ENCODE measurements at regions not wholly inside any gene's neighbourhood (a gene's known extent, or its start where the extent isn't known, plus 50 kb on each side); places are given as distances from the start of the nearest gene placed in this dataset.

DNA sequence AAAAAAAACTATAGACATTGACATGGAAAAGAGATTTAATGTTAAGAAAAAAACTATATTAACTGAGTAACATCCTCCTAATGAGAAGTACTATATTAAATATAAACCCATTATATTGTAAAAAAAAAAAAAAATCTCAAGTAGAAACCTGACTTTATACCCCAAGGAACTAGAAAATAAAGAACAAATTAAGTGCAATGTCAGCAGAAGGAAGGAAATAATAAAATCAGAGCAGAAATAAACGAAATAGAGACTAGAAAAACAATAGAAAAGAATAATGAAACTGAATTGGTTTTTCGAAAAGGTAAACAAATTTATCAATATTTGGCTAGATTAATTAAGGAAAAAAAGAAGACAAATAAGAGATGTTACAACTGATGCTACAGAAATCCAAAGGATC, 329.1 kb upstream of the ZNF608 start:
- TF ChIP-seq, protein P1, sequence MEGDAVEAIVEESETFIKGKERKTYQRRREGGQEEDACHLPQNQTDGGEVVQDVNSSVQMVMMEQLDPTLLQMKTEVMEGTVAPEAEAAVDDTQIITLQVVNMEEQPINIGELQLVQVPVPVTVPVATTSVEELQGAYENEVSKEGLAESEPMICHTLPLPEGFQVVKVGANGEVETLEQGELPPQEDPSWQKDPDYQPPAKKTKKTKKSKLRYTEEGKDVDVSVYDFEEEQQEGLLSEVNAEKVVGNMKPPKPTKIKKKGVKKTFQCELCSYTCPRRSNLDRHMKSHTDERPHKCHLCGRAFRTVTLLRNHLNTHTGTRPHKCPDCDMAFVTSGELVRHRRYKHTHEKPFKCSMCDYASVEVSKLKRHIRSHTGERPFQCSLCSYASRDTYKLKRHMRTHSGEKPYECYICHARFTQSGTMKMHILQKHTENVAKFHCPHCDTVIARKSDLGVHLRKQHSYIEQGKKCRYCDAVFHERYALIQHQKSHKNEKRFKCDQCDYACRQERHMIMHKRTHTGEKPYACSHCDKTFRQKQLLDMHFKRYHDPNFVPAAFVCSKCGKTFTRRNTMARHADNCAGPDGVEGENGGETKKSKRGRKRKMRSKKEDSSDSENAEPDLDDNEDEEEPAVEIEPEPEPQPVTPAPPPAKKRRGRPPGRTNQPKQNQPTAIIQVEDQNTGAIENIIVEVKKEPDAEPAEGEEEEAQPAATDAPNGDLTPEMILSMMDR (conservative IDR thresholded peaks at IDR 0.05; ENCODE audit: low read depth, low read length): no peak
- TF ChIP-seq EZH2phosphoT487 (IDR thresholded peaks at IDR 0.05; ENCODE audit: borderline replicate concordance, low read length): no peak
- no peak for TF ChIP-seq EZH2 (IDR thresholded peaks at IDR 0.05; ENCODE audit: low read length, unreplicated experiment)
